ENCODE measurements at regions not wholly inside any gene's neighbourhood (a gene's known extent, or its start where the extent isn't known, plus 50 kb on each side); places are given as distances from the start of the nearest gene placed in this dataset.
"Not testable (repeated sequence)": the region's sequence is repeated elsewhere in the genome, so short reads cannot be mapped to it uniquely, and the experiment has no call there.

- no peak overlapping the region for H3K4me3 ChIP-seq
- TF ChIP-seq, protein P1, sequence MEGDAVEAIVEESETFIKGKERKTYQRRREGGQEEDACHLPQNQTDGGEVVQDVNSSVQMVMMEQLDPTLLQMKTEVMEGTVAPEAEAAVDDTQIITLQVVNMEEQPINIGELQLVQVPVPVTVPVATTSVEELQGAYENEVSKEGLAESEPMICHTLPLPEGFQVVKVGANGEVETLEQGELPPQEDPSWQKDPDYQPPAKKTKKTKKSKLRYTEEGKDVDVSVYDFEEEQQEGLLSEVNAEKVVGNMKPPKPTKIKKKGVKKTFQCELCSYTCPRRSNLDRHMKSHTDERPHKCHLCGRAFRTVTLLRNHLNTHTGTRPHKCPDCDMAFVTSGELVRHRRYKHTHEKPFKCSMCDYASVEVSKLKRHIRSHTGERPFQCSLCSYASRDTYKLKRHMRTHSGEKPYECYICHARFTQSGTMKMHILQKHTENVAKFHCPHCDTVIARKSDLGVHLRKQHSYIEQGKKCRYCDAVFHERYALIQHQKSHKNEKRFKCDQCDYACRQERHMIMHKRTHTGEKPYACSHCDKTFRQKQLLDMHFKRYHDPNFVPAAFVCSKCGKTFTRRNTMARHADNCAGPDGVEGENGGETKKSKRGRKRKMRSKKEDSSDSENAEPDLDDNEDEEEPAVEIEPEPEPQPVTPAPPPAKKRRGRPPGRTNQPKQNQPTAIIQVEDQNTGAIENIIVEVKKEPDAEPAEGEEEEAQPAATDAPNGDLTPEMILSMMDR (IDR thresholded peaks at IDR 0.05), result no peak
- no peaks in the 10 kb centered on the region for H3K36me3 ChIP-seq
- H3K27ac ChIP-seq, result no peak overlapping the region
- H3K4me1 ChIP-seq, result no peaks in the 10 kb centered on the region
- no peaks in the 10 kb centered on the region for H3K9me3 ChIP-seq
- intact Hi-C loops (cut with DNase I), result no loop called here
- DNase-seq (ENCODE audit: low spot score in 2 of 2), result no peak
- no peaks in the 10 kb centered on the region for H3K27me3 ChIP-seq
Measured at GRCh38 chr6:91904586-91905164, 1317.8 kb upstream of the MAP3K7 start.

GRCh38 chr6:91895599-91896285 is 1308.9 kb upstream of the MAP3K7 start:
- H3K36me3 ChIP-seq, result no peaks in the 10 kb centered on the region
- TF ChIP-seq, protein P1 (IDR thresholded peaks at IDR 0.05), result no peak
- no peaks in the 10 kb centered on the region for H3K27me3 ChIP-seq
- intact Hi-C loops (cut with DNase I), result no loop called here
- H3K4me3 ChIP-seq, result no peak overlapping the region
- no peaks in the 10 kb centered on the region for H3K4me1 ChIP-seq
- no peaks in the 10 kb centered on the region for H3K9me3 ChIP-seq
- DNase-seq (ENCODE audit: low spot score in 2 of 2), result no peak
- H3K27ac ChIP-seq, result no peak overlapping the region

DNA sequence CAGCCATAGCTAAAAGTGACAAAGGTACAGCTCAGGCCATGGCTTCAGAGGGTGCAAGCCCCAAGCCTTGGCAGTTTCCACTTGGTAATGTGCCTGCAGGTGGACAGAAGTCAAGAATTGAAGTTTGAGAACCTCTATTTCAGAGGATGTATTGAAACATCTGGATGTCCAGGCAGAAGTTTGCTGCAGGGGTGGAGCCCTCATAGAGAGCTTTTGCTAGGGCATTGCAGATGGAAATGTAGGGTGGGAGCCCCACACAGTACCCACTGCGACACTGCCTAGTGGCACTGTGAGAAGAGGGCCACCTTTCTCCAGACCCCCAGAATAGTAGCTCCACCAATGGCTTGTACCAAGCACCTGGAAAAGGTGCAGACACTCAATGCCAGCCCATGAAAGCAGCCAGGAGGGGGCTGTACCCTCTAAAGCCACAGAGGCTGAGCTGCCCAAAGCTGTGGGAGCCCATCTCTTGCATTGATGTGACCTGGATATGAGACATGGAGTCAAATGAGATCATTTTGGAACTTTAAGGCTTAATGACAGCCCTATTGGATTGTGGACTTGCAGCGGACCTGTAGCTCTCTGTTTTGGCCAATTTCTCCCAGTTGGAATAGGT is 1299.4 kb upstream of the MAP3K7 start:
- Histone ChIP-seq H3K27ac (no peak overlapping the region), H3K36me3 (no peaks in the 10 kb centered on the region), H3K4me3 (no peak overlapping the region), H3K4me1 (no peaks in the 10 kb centered on the region), H3K9me3 (no peaks in the 10 kb centered on the region), H3K27me3 (no peaks in the 10 kb centered on the region)
- DNase-seq (ENCODE audit: low spot score in 2 of 2), result no peak
- TF ChIP-seq, protein P1 (IDR thresholded peaks at IDR 0.05), result no peak
- intact Hi-C loops (cut with DNase I), result no loop called here

GRCh38 chr6:91881791-91882190 is 1294.9 kb upstream of the MAP3K7 start:
- H3K9me3 ChIP-seq; H3K4me3 ChIP-seq; intact Hi-C loops (cut with DNase I); H3K36me3 ChIP-seq; H3K4me1 ChIP-seq; H3K27me3 ChIP-seq; DNase-seq (ENCODE audit: low spot score in 2 of 2); H3K27ac ChIP-seq: not testable (repeated sequence)

DNA sequence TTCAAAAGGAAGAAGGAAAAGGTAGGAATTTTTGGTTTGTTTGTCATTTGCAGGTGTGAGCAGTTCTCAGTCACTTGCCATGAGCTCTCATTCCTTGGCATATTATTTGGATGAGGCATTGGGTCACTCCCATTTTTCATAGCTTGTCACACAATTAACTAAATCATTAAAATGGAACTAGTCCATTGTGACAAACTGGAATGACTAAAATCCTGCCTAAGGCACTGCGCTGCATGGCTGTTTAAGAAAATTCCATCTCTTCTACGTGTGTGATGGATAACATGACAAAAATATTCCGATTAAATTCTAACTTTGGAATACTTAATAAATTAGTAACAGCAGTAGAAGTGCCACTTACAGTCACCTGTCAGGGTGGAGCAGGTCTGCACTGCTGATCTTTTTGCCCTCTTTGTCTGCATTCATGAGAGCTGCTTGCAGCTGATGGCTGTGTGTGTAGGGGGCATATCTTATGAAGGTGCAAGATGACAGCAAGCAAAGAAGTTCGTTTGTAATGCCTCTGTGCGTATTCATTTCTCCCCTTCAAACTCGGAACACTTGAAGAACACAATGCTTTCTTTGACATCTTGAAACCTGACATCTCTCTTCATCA is 1292.6 kb upstream of the MAP3K7 start:
- Histone ChIP-seq H3K4me3 (no peak overlapping the region), H3K27me3 (no peaks in the 10 kb centered on the region), H3K9me3 (no peaks in the 10 kb centered on the region), H3K27ac (no peak overlapping the region), H3K4me1 (no peaks in the 10 kb centered on the region), H3K36me3 (no peaks in the 10 kb centered on the region)
- TF ChIP-seq, protein P1 (IDR thresholded peaks at IDR 0.05), result no peak
- no peak for DNase-seq (ENCODE audit: low spot score in 2 of 2)
- intact Hi-C loops (cut with DNase I), result no loop called here

DNA sequence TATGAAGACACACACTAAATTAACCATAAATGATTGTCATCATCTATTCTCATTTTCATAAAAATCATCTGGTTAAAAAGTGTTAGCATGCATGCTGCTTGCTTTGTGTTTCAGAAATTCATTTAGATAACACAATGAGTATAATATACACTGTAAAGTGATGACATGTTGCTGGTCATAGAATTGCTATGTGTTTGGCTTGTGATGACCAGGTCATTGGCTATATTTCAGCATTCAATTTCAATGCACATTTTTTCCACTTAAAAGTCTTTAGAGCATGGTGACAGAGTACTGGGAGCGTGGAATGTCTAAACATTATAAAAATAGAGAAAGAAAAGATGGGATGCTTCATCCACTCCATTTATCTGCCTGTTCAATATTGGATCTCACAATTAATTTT is 1291.1 kb upstream of the MAP3K7 start:
- Histone ChIP-seq H3K4me3 (no peak overlapping the region), H3K4me1 (no peaks in the 10 kb centered on the region), H3K27me3 (no peaks in the 10 kb centered on the region), H3K36me3 (no peaks in the 10 kb centered on the region), H3K27ac (no peak overlapping the region), H3K9me3 (no peaks in the 10 kb centered on the region)
- DNase-seq (ENCODE audit: low spot score in 2 of 2), result no peak
- intact Hi-C loops (cut with DNase I), result no loop called here
- TF ChIP-seq, protein P1 (IDR thresholded peaks at IDR 0.05), result no peak
